ENCODE measurements at regions not wholly inside any gene's neighbourhood (a gene's known extent, or its start where the extent isn't known, plus 50 kb on each side); places are given as distances from the start of the nearest gene placed in this dataset.
"Not testable (repeated sequence)": the region's sequence is repeated elsewhere in the genome, so short reads cannot be mapped to it uniquely, and the experiment has no call there.

- WGBS, 5 donors, result 19 to 61% (median 48%) methylated on average over 12 to 29 of the region's 33 CpGs; no CpG with 5 or more reads in 1 of the 5 donors
- H3K36me3 ChIP-seq; H3K27me3 ChIP-seq; H3K4me1 ChIP-seq; intact Hi-C loops (cut with DNase I; ENCODE audit: low total_unique reads); H3K4me3 ChIP-seq; H3K27ac ChIP-seq; DNase-seq: not testable (repeated sequence)
- peaks cover 0 to 22% (median 9%) of the 10 kb centered on the region in 4 donors for H3K9me3 ChIP-seq
Measured at GRCh38 chr9:63781817-63782439, 1503.1 kb downstream of the FOXD4L5 start.

DNA sequence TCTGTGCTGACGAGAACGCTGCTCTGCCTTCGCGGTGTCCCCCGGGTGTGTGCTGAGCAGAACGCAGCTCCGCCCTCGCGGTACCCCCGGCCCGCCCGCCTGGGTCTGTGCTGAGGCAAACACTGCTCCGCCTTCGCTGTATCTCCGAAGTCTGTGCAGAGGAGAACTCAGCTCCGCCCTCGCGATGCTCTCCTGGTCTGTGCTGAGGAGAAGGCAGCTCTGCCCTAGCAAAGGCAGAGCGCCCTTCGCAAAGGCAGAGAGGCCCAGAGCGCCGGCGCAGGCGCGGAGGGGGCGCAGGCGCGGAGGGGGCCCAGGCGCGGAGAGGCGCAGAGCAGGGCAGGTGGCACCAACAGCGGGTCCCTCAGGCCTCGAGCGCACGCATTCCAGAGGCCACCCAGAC, 1503.6 kb downstream of the FOXD4L5 start:
- H3K27ac ChIP-seq; intact Hi-C loops (cut with DNase I; ENCODE audit: low total_unique reads); H3K27me3 ChIP-seq; H3K36me3 ChIP-seq; H3K4me1 ChIP-seq; H3K4me3 ChIP-seq: not testable (repeated sequence)
- H3K9me3 ChIP-seq, result peaks cover 0 to 22% (median 9%) of the 10 kb centered on the region in 4 donors
- 43 to 75% (median 53%) methylated on average over 25 to 35 of the region's 35 CpGs for WGBS, 5 donors
- peak in 1 of 2 donors; percentile 12 for DNase-seq

GRCh38 chr9:63776220-63776619, 1508.8 kb downstream of the FOXD4L5 start:
- H3K36me3 ChIP-seq; H3K4me3 ChIP-seq; H3K4me1 ChIP-seq; intact Hi-C loops (cut with DNase I; ENCODE audit: low total_unique reads); H3K27ac ChIP-seq; H3K27me3 ChIP-seq; H3K9me3 ChIP-seq; DNase-seq: not testable (repeated sequence)
- 72 to 85% (median 76%) methylated on average over 1 to 6 of the region's 7 CpGs for WGBS, 5 donors

DNA sequence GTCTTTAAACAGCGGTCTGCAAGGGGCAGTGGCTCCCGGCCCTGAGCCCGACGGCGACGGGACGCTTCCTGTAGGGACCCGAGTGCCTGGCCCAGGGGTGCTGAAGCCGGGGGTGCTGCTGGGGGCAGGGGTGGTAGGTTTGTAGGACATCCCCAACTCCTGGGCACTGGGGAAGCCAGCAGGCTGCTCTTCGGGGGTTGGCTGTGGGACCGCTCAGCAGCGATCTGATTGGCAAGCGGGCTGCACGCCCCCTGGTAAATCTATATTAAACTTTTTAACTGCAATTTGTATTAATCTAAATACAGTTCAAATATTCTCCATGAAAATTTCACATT, 1510.0 kb downstream of the FOXD4L5 start:
- H3K27me3 ChIP-seq; H3K27ac ChIP-seq; H3K36me3 ChIP-seq; H3K4me3 ChIP-seq; H3K4me1 ChIP-seq; intact Hi-C loops (cut with DNase I; ENCODE audit: low total_unique reads); H3K9me3 ChIP-seq; DNase-seq: not testable (repeated sequence)
- WGBS, 5 donors, result 80 to 86% (median 83%) methylated on average over 14 of the region's 14 CpGs

GRCh38 chr9:63774369-63775091, 1510.5 kb downstream of the FOXD4L5 start:
- H3K36me3 ChIP-seq; H3K4me3 ChIP-seq; H3K9me3 ChIP-seq; H3K27ac ChIP-seq; DNase-seq; H3K27me3 ChIP-seq; intact Hi-C loops (cut with DNase I; ENCODE audit: low total_unique reads); H3K4me1 ChIP-seq: not testable (repeated sequence)
- 89 to 94% (median 91%) methylated on average over 3 to 14 of the region's 15 CpGs for WGBS, 5 donors

DNA sequence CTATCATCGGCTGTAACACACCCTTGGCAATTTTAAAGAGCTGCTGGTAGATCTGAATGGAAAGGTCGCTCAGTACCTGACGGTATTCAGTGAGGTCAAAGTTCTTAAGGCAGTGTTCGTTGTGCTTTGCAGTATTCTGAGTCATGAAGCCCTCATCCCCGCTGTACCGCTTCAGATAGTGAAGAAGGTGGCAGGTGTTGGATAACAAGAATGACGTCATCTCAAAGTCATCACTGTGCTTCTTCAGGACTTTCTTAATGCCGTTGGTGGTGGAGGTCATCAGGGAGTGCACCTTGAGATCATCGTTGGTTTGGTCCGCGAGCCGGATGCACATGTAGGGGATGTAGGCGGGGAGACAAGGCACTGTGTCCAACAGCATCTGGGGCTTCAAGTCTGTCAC, 1522.8 kb downstream of the FOXD4L5 start:
- H3K4me3 ChIP-seq; intact Hi-C loops (cut with DNase I; ENCODE audit: low total_unique reads); H3K27me3 ChIP-seq; H3K27ac ChIP-seq; H3K36me3 ChIP-seq; H3K4me1 ChIP-seq; DNase-seq; H3K9me3 ChIP-seq: not testable (repeated sequence)
- 71 to 83% (median 78%) methylated on average over 12 to 13 of the region's 13 CpGs for whole genome bisulfite sequencing, 5 donors

DNA sequence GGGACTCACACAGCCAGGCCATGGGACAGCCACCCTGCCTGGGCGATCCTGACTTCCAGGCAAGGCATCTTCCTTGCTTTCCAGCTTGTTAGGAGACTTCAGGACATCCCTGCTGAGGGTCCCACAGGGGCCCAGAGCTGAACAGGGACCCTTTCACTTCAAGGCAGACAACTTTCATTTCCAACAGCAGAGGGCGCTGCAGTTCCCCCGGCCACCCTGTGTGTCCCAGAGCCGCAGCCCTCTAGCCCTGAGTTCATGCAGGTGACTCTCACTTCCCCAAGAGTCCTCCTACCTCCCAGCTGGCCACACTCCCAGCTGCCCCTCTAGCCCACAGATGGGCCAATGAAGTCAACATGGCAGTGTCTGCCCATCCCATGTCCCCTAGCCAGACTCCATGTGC, 1556.0 kb downstream of the FOXD4L5 start:
- H3K9me3 ChIP-seq; H3K27me3 ChIP-seq; H3K36me3 ChIP-seq; intact Hi-C loops (cut with DNase I; ENCODE audit: low total_unique reads); H3K27ac ChIP-seq; DNase-seq; H3K4me1 ChIP-seq; H3K4me3 ChIP-seq: not testable (repeated sequence)
- WGBS, 5 donors, result 50 to 64% (median 56%) methylated on average over 4 of the region's 4 CpGs; no CpG with 5 or more reads in 1 of the 5 donors

GRCh38 chr9:63728287-63728686, 1556.7 kb downstream of the FOXD4L5 start:
- Histone ChIP-seq H3K4me1 (no peaks in the 10 kb centered on the region), H3K4me3 (no peak overlapping the region), H3K27ac (no peak overlapping the region), H3K9me3 (peaks cover 0 to 6% (median 0%) of the 10 kb centered on the region in 4 donors), H3K36me3 (no peaks in the 10 kb centered on the region), H3K27me3 (no peaks in the 10 kb centered on the region)
- WGBS, 5 donors, result 51 to 67% (median 55%) methylated on average over 1 to 3 of the region's 3 CpGs
- TF ChIP-seq EP300 (IDR thresholded peaks at IDR 0.05), result no peak
- TF ChIP-seq, protein P1, sequence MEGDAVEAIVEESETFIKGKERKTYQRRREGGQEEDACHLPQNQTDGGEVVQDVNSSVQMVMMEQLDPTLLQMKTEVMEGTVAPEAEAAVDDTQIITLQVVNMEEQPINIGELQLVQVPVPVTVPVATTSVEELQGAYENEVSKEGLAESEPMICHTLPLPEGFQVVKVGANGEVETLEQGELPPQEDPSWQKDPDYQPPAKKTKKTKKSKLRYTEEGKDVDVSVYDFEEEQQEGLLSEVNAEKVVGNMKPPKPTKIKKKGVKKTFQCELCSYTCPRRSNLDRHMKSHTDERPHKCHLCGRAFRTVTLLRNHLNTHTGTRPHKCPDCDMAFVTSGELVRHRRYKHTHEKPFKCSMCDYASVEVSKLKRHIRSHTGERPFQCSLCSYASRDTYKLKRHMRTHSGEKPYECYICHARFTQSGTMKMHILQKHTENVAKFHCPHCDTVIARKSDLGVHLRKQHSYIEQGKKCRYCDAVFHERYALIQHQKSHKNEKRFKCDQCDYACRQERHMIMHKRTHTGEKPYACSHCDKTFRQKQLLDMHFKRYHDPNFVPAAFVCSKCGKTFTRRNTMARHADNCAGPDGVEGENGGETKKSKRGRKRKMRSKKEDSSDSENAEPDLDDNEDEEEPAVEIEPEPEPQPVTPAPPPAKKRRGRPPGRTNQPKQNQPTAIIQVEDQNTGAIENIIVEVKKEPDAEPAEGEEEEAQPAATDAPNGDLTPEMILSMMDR (IDR thresholded peaks at IDR 0.05), result no peak
- no peak for TF ChIP-seq POLR2AphosphoS5 (IDR thresholded peaks at IDR 0.05)
- TF ChIP-seq POLR2A (IDR thresholded peaks at IDR 0.05), result no peak
- DNase-seq, result no peak
- intact Hi-C loops (cut with DNase I; ENCODE audit: low total_unique reads), result no loop called here

DNA sequence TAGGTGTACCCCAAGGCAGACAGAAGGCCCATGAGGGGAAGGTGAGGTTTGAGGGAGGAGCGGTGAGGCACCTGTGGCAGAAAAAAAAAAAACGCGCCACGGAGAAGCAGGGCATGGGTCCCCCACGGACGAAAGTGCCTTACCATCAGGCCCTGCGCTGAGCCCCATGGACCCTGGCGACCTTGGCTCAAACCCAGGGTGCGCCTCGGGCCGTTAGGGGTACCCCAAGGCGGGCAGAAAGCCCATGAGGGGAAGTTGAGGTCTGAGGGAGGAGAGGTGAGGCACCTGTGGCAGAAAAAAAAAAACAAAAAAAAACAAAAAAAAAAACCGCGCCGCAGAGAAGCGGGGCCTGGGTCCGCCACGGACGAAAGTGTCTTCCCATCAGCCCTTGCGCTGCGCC, 1576.7 kb downstream of the FOXD4L5 start:
- H3K27ac ChIP-seq; H3K4me3 ChIP-seq; DNase-seq; H3K27me3 ChIP-seq; intact Hi-C loops (cut with DNase I; ENCODE audit: low total_unique reads); H3K4me1 ChIP-seq; H3K36me3 ChIP-seq: not testable (repeated sequence)
- H3K9me3 ChIP-seq, result peaks cover 0 to 46% (median 22%) of the 10 kb centered on the region in 4 donors
- 54 to 74% (median 67%) methylated on average over 13 to 21 of the region's 21 CpGs for WGBS, 5 donors

DNA sequence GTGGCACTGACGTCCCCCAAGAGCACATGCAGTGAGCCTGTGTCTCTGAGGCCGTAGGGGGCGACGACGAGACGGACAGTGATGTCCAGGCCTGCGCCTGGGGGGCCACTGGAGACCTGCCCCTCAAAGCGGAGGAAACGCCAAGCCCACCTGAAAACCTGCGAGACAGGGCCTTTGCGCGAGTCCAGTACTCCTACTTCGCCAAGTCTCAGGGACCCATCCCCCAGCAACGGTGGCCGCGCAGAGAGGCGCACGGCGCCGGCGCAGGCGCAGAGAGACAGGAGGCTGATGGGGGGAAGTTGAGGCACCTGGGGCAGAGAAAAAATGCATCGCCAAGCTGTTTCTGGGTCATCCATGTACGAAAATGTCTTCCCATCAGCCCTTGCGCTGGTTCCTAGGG, 1580.6 kb downstream of the FOXD4L5 start:
- DNase-seq; H3K27ac ChIP-seq; H3K36me3 ChIP-seq; intact Hi-C loops (cut with DNase I; ENCODE audit: low total_unique reads); H3K4me3 ChIP-seq; H3K27me3 ChIP-seq; H3K4me1 ChIP-seq: not testable (repeated sequence)
- H3K9me3 ChIP-seq, result peaks cover 0 to 39% (median 24%) of the 10 kb centered on the region in 4 donors
- 73 to 86% (median 82%) methylated on average over 19 to 25 of the region's 25 CpGs for WGBS, 5 donors

GRCh38 chr9:63703670-63704069, 1581.3 kb downstream of the FOXD4L5 start:
- H3K36me3 ChIP-seq; H3K27me3 ChIP-seq; H3K4me1 ChIP-seq; H3K27ac ChIP-seq; intact Hi-C loops (cut with DNase I; ENCODE audit: low total_unique reads): not testable (repeated sequence)
- DNase-seq, result peak; percentile 31 to 68
- H3K4me3 ChIP-seq, result peak overlapping the region in 1 of 4 donors; percentile 26
- peaks cover 0 to 37% (median 24%) of the 10 kb centered on the region in 4 donors for H3K9me3 ChIP-seq
- WGBS, 5 donors, result 56 to 63% (median 58%) methylated on average over 9 to 38 of the region's 38 CpGs

Measured in stomach (tissue), 8 donors.